OCI-LY3 (cell line): ENCODE measurements at regions not wholly inside any gene's neighbourhood (a gene's known extent, or its start where the extent isn't known, plus 50 kb on each side); places are given as distances from the start of the nearest gene placed in this dataset.

ENCODE experiments used
- EZH2phosphoT487 ChIP-seq: fragments of 200-600 bp; shearing (Covaris generic); IDR thresholded peaks from 2 replicates; pipeline ENCODE4 v1.6.1; 2018; ENCODE audit warnings: antibody characterized with exemption, mixed run types, low read depth
- TF ChIP-seq, protein P1 (sequence below): fragments of 200-600, 300-600 bp; sonication (generic); IDR thresholded peaks from 2 replicates; pipeline ENCODE4 v1.5.1; 2014; ENCODE audit warnings: antibody characterized with exemption, low read length, low read depth

DNA sequence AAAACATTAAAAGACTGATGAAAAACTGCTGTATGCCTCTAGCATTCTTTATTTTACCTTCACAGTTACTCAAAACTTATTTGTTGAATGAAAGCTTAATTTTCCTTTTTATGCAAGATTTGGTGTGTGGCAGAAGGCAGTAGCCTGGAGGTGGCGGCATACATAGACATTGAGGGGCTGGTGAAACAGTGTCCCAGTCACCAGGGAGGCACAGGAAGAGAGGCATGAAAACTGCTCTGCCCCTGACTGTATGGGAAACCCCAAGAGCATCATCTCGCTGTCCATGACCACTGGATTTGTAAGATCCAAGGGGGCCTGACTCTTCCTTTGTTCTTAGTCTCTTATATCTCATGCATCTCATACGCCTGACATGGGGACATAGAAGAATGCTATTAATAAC lies 493.7 kb upstream of the GOLIM4 start:
- TF ChIP-seq, protein P1, sequence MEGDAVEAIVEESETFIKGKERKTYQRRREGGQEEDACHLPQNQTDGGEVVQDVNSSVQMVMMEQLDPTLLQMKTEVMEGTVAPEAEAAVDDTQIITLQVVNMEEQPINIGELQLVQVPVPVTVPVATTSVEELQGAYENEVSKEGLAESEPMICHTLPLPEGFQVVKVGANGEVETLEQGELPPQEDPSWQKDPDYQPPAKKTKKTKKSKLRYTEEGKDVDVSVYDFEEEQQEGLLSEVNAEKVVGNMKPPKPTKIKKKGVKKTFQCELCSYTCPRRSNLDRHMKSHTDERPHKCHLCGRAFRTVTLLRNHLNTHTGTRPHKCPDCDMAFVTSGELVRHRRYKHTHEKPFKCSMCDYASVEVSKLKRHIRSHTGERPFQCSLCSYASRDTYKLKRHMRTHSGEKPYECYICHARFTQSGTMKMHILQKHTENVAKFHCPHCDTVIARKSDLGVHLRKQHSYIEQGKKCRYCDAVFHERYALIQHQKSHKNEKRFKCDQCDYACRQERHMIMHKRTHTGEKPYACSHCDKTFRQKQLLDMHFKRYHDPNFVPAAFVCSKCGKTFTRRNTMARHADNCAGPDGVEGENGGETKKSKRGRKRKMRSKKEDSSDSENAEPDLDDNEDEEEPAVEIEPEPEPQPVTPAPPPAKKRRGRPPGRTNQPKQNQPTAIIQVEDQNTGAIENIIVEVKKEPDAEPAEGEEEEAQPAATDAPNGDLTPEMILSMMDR: no peak
- TF ChIP-seq EZH2phosphoT487: no peak
